ENCODE measurements at regions not wholly inside any gene's neighbourhood (a gene's known extent, or its start where the extent isn't known, plus 50 kb on each side); places are given as distances from the start of the nearest gene placed in this dataset.

DNA sequence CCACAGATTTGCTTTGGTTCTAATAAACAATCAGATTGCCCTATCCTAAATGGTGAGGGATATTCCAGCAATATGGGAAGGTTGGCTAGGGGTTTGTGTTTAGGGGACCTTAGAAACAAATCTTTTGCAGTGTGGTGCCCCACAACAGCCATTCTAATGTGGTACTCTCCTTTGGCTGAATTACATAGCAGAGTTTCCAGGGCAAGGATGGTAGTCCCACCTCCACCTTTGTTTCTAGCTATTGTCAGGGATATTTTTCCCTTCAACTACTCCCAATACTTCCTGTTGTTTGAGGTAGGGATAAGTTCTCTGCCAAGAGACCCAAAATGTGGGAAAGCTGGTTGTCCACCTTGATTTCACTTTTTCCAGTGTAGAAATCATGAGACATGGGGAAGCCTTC, 494.7 kb upstream of the CHORDC1 start:
- H3K4me3 ChIP-seq (replicated peaks; ENCODE audit: insufficient read depth, low read length), result no peak overlapping the region
- DNase-seq (ENCODE audit: low read depth in 1 of 2, low spot score in 1 of 2), result no peak
- TF ChIP-seq, protein P1, sequence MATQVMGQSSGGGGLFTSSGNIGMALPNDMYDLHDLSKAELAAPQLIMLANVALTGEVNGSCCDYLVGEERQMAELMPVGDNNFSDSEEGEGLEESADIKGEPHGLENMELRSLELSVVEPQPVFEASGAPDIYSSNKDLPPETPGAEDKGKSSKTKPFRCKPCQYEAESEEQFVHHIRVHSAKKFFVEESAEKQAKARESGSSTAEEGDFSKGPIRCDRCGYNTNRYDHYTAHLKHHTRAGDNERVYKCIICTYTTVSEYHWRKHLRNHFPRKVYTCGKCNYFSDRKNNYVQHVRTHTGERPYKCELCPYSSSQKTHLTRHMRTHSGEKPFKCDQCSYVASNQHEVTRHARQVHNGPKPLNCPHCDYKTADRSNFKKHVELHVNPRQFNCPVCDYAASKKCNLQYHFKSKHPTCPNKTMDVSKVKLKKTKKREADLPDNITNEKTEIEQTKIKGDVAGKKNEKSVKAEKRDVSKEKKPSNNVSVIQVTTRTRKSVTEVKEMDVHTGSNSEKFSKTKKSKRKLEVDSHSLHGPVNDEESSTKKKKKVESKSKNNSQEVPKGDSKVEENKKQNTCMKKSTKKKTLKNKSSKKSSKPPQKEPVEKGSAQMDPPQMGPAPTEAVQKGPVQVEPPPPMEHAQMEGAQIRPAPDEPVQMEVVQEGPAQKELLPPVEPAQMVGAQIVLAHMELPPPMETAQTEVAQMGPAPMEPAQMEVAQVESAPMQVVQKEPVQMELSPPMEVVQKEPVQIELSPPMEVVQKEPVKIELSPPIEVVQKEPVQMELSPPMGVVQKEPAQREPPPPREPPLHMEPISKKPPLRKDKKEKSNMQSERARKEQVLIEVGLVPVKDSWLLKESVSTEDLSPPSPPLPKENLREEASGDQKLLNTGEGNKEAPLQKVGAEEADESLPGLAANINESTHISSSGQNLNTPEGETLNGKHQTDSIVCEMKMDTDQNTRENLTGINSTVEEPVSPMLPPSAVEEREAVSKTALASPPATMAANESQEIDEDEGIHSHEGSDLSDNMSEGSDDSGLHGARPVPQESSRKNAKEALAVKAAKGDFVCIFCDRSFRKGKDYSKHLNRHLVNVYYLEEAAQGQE (IDR thresholded peaks at IDR 0.05; ENCODE audit: insufficient replicate concordance, low read depth), result no peak
- no peak for TF ChIP-seq SPI1 (IDR thresholded peaks at IDR 0.05; ENCODE audit: borderline replicate concordance, low read depth)
- H3K27me3 ChIP-seq (ENCODE audit: insufficient read depth, poor library complexity, severe bottlenecking), result no peaks in the 10 kb centered on the region
- H3K27ac ChIP-seq (replicated peaks), result no peak overlapping the region

DNA sequence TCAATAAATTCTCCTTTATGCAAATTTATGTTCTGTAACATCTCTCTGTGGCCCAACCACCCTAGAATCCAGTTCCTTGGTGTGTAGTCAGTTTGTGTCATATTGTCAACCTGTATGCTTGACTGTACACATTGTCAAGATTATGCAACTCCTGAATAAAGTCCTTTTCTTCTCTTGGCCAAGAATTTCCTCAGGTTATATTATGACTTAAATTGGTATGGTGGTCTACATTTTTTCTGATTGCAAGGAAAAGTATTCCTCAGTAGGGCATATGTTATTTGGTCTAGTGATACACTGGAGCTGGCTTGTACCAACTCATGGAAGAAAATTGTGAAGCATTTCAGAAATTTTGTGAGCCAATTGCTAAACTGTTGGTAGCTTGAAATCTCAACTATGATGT, 482.8 kb upstream of the CHORDC1 start:
- H3K27ac ChIP-seq (replicated peaks), result no peak overlapping the region
- no peak for DNase-seq (ENCODE audit: low read depth in 1 of 2, low spot score in 1 of 2)
- no peaks in the 10 kb centered on the region for H3K27me3 ChIP-seq (ENCODE audit: insufficient read depth, poor library complexity, severe bottlenecking)
- TF ChIP-seq, protein P2, sequence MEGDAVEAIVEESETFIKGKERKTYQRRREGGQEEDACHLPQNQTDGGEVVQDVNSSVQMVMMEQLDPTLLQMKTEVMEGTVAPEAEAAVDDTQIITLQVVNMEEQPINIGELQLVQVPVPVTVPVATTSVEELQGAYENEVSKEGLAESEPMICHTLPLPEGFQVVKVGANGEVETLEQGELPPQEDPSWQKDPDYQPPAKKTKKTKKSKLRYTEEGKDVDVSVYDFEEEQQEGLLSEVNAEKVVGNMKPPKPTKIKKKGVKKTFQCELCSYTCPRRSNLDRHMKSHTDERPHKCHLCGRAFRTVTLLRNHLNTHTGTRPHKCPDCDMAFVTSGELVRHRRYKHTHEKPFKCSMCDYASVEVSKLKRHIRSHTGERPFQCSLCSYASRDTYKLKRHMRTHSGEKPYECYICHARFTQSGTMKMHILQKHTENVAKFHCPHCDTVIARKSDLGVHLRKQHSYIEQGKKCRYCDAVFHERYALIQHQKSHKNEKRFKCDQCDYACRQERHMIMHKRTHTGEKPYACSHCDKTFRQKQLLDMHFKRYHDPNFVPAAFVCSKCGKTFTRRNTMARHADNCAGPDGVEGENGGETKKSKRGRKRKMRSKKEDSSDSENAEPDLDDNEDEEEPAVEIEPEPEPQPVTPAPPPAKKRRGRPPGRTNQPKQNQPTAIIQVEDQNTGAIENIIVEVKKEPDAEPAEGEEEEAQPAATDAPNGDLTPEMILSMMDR (IDR thresholded peaks at IDR 0.05; ENCODE audit: insufficient read depth, low read length), result no peak
- TF ChIP-seq, protein P1 (IDR thresholded peaks at IDR 0.05; ENCODE audit: insufficient replicate concordance, low read depth), result no peak
- TF ChIP-seq GABPA (IDR thresholded peaks at IDR 0.05; ENCODE audit: low read depth), result no peak
- no peak for TF ChIP-seq POLR2AphosphoS5 (IDR thresholded peaks at IDR 0.05; ENCODE audit: low read depth)
- TF ChIP-seq SPI1 (IDR thresholded peaks at IDR 0.05; ENCODE audit: borderline replicate concordance, low read depth), result no peak
- H3K4me3 ChIP-seq (replicated peaks; ENCODE audit: insufficient read depth, low read length), result no peak overlapping the region

DNA sequence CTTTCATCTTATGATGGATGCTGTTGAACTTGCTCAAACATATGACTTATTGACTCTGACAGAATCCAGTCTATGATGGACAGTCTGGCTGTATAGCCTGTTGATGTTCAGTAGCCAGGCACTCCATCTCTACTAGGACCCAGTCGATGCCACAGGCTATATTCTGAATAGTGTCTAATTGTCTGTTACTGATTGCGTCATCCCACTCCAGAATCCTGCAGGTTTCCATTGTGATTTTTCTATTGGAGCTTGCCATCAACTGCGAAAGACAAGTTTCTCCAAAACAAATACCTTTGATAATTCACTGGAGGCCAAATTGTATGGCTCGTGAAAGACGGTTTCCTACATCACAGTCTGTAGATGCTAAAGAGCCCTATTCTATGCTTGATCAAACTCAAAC, 481.7 kb upstream of the CHORDC1 start:
- no peak for TF ChIP-seq POLR2AphosphoS5 (IDR thresholded peaks at IDR 0.05; ENCODE audit: low read depth)
- no peak for TF ChIP-seq SPI1 (IDR thresholded peaks at IDR 0.05; ENCODE audit: borderline replicate concordance, low read depth)
- TF ChIP-seq, protein P2 (IDR thresholded peaks at IDR 0.05; ENCODE audit: insufficient read depth, low read length), result no peak
- TF ChIP-seq, protein P1 (IDR thresholded peaks at IDR 0.05; ENCODE audit: insufficient replicate concordance, low read depth), result no peak
- no peak for TF ChIP-seq GABPA (IDR thresholded peaks at IDR 0.05; ENCODE audit: low read depth)
- no peak for DNase-seq (ENCODE audit: low read depth in 1 of 2, low spot score in 1 of 2)
- H3K27me3 ChIP-seq (ENCODE audit: insufficient read depth, poor library complexity, severe bottlenecking), result no peaks in the 10 kb centered on the region
- H3K27ac ChIP-seq (replicated peaks), result no peak overlapping the region
- H3K4me3 ChIP-seq (replicated peaks; ENCODE audit: insufficient read depth, low read length), result no peak overlapping the region

DNA sequence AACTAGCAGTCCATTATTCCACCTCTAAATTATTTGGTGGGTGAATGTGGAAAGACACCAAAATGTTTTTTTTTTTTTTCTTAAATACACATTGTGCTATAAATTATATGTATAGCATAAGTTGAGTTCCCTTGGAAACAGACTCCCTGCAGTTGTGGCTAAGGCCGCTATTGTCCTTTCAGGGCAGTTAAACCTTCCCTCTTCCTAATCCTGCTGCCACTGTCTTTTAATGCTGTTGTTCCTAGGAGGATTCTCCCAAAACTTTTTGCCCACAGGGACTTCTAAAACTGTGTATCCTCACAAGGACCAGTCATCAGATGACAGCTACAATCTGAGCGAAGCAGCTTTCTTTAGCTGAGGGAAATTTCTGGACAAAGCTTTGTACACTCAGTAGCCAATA, 478.9 kb upstream of the CHORDC1 start:
- TF ChIP-seq, protein P2 (IDR thresholded peaks at IDR 0.05; ENCODE audit: insufficient read depth, low read length), result no peak
- TF ChIP-seq, protein P1 (IDR thresholded peaks at IDR 0.05; ENCODE audit: insufficient replicate concordance, low read depth), result no peak
- no peak for TF ChIP-seq POLR2AphosphoS5 (IDR thresholded peaks at IDR 0.05; ENCODE audit: low read depth)
- TF ChIP-seq GABPA (IDR thresholded peaks at IDR 0.05; ENCODE audit: low read depth), result no peak
- TF ChIP-seq SPI1 (IDR thresholded peaks at IDR 0.05; ENCODE audit: borderline replicate concordance, low read depth), result no peak
- Histone ChIP-seq H3K27ac (replicated peaks) (no peak overlapping the region), H3K4me3 (replicated peaks; ENCODE audit: insufficient read depth, low read length) (no peak overlapping the region), H3K27me3 (ENCODE audit: insufficient read depth, poor library complexity, severe bottlenecking) (no peaks in the 10 kb centered on the region)
- no peak for DNase-seq (ENCODE audit: low read depth in 1 of 2, low spot score in 1 of 2)
